RPMI8226 (cell line): ENCODE measurements at regions not wholly inside any gene's neighbourhood (a gene's known extent, or its start where the extent isn't known, plus 50 kb on each side); places are given as distances from the start of the nearest gene placed in this dataset.
"Not testable (repeated sequence)": the region's sequence is repeated elsewhere in the genome, so short reads cannot be mapped to it uniquely, and the experiment has no call there.

Experiments used
- DNase-seq: peaks from one replicate; pipeline ENCODE4 v3.0.0-alpha.2; 2015

- not testable (repeated sequence) for DNase-seq
Observed at GRCh38 chr18:14992758-14993157, 244.8 kb downstream of the ANKRD30B start.

DNA sequence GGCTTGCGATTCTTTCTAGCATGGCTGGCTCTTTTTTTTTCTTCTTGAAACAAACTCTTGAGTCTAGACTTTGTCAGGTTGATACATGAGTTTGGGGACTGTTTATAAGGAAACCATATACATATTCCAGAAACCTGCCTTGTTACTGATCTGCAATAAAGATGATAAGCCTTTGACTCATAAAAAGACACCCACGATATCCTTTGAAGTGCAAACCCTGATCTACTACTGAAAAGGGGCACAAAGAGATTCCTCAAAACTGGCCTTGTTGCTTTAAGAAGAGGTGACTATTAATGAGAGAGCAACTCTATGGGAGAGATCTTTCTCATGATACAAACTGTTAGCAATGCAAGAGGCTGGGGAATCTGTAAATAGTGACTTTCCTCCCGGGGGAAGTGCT, 247.1 kb downstream of the ANKRD30B start:
- not testable (repeated sequence) for DNase-seq

DNA sequence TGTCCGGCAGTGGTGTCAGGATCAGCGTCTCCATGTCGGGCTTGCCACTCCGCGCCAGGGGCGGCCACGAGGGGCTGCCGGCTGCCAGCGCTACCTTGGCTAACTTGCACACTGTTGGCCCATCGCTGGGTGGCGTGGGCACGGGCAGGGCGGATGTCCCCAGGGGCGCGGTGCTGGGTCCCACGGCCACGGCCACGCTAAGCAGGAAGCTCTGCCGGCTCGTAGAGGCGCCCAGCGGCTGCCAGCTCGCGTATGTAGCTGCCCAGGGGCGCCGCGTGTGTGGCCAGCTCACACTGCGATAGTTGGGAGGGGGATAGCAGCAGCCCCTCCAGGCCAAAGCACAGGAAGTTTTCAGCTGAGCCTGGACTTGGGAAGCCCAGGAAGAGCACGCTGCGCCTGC, 249.4 kb downstream of the ANKRD30B start:
- no peak for DNase-seq

DNA sequence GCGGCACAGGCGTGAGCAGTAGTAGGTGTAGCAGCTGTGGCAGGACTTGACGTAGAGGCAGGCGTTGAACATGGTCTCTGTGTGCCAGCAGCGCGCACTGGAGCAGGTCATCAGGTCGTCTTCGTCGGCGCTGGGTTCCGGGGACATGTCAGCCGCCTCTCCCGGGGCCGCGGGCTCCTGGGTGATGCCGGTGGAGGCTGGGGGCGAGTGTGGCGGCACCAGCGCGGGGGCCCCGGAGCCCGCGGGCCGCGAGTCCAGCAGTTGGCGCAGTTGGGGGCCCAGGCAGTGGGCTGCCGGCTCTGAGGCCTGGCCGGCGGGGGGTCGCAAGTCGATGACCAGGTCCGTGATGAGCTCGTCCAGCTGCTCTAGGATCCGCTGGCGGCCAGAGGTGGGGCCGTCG, 249.9 kb downstream of the ANKRD30B start:
- not testable (repeated sequence) for DNase-seq

DNA sequence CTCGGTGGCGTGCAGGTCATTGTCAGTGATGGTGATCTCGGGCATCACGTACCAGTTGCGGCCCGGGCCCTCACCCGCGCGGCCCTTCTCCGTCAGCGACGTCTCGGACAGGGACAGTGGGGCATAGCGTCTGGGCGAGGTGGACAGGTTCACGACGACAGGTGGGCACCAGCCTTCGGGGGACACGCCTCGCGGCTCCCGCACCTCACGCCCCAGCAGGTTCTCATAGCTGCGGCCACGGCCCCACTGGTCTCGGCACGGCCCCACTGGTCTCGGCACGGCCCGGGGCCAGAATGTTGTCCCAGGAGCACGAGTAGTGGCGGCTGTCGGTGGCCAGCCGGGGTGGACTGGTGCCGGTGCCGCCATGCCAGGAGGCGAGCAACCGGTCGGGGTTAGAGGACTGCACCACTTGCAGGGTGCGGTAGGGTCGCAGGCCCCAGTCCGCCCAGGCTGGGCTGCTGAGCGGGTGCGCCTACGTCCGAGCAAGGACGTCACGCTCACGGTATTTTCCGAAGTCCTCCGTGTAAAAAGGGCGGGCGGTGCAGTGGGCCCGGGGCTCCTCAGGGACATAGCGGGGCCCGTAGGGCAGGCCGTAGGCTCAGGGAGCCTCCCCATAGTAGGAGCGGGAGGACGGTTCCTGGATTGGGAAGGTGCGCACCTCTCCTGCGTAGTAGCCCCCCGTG, 250.5 kb downstream of the ANKRD30B start:
- not testable (repeated sequence) for DNase-seq

GRCh38 chr18:14999085-14999975, 251.4 kb downstream of the ANKRD30B start:
- no peak for DNase-seq

DNA sequence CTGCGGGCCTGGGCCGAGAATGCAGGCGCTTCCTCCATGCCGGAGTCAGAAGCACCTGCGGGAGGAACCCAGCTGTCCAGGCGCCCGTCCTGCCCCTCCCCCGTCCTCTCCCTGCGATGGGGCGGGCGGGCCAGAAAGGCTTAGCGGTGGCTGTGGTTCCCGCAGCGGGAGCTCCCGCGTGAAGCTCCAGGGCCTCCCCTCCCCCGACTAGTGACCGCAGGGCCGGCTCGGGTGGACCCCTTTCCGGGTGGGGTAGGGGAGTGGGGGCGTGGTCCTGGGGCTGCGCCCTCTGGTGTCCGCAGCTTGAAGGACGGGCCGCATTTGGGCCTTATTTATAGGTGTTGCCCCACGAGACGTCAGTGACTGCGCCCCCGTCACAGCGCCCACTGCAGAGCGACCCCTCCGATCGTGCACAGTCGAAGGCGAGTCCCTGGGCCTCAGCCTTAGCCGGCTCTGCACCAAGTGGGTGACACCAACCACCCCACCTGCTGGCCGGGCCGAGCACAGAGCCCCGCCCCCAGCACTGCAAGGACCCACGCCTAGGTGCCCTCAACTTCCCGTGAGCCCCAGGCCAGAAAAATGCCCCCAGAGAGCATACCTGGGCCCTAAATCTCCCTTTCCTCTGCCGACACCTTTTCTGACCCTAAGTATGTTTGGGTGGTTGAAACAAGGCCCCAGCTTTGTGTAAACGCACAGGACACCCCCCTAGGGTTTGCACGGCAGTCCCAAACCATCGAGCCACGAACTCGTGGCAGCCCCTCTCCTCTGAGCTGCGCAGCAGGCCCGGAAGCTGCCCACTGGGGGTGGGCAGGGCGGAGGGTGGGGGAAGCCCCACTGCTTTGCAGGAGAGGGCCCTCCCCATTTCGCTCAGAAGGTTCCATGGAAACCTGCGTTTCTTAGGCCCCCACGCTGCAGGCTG, 252.4 kb downstream of the ANKRD30B start:
- DNase-seq: not testable (repeated sequence)

- DNase-seq: not testable (repeated sequence)
Observed at GRCh38 chr18:15001038-15001794, 253.2 kb downstream of the ANKRD30B start.

- DNase-seq: not testable (repeated sequence)
Observed at GRCh38 chr18:15001795-15002107, 253.8 kb downstream of the ANKRD30B start.

DNA sequence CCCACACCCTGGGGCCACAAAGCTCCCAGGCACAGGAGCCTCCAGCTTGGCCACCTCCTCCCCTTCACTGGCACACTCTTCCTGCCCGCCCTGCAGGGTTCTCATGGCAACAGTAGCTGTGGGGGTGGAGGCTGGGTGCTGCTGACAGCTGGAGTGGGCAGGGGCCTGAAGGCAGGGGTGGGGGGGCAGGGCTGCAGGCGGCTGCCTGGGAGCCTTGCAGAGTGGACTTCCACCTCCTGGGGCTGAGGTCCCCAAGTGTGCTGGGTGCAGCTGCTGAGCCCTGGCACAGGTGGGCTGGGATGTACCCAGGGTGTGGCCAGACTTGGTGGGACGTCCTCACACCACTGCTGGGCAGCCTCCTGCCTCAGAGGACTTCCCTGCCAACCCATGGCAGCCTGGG, 254.8 kb downstream of the ANKRD30B start:
- peak; percentile 23 for DNase-seq

- not testable (repeated sequence) for DNase-seq
Observed at GRCh38 chr18:15003231-15003630, 255.3 kb downstream of the ANKRD30B start.

- not testable (repeated sequence) for DNase-seq
Observed at GRCh38 chr18:15003636-15004269, 255.8 kb downstream of the ANKRD30B start.

DNA sequence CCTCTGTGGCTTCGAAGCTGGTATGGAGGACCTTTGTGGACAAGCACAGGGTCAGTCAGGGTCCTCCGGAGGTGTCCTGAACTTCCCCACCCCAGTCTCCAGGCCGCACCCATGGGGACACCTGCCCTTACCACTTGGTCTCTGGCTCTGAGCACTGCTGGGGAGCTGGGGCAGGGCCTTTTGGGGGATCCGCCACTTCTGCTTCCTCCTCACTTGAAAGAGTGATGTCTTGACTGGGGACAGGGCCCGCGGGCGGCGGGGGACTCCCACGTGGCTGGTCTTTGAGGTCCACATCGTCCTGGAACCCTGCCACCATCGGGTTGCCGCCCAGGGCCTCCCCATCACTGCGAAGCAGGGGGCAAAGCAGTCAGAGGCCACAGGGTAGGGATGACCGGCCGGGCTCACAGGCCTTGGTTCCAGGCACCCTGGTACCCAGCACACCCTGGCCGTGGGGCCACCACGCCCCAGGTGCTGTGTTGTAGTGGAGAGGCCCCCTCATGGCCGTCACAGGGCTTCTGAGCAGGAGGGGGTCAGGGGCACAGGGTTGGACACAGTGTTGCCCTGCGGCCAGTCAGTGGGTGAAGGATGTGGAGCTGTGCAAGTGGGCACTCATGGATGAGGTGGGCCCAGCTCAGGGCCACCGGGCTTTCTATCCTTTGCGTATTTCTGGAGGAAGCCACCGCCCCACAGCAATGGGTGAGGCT, 256.4 kb downstream of the ANKRD30B start:
- not testable (repeated sequence) for DNase-seq

GRCh38 chr18:15005313-15006130, 257.6 kb downstream of the ANKRD30B start:
- no peak for DNase-seq

- not testable (repeated sequence) for DNase-seq
Observed at GRCh38 chr18:15006616-15007015, 258.6 kb downstream of the ANKRD30B start.

- not testable (repeated sequence) for DNase-seq
Observed at GRCh38 chr18:15026041-15026440, 278.1 kb downstream of the ANKRD30B start.

GRCh38 chr18:15028037-15028436, 280.1 kb downstream of the ANKRD30B start:
- DNase-seq: not testable (repeated sequence)

GRCh38 chr18:15060279-15060880, 312.4 kb downstream of the ANKRD30B start:
- not testable (repeated sequence) for DNase-seq

DNA sequence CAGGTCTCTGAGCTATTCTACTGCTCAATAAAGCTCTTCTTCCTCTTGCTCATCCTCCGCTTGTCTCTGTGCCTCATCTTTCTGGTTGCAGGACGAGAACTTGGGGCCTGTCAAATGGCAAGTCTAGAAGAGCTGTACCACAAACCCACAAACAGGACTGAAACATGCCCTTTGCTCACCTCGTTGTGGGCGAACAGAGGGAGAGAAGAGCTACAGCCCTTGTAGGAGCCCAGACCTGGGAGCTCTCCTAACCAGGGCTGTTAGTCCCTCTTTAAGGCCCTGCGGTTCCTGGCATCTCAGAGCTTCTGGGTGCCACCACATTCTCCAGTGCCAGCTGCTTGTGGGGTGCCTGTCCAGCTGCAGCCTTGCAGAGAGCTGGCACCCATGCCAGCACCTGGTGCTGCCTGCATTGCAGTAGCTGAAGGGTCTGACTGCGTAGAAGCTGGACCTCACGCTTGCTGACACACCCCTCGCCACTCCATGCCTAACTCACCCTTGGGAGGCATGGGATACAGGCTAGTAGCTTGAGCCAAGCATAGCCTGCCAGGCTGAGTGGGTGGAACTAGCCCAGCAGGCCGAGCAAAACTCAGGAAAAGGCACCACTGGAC, 313.4 kb downstream of the ANKRD30B start:
- not testable (repeated sequence) for DNase-seq
